ENCODE measurements at regions not wholly inside any gene's neighbourhood (a gene's known extent, or its start where the extent isn't known, plus 50 kb on each side); places are given as distances from the start of the nearest gene placed in this dataset.

- ATAC-seq (ENCODE audit: insufficient read depth, low read depth) (no peak), DNase-seq (no peak)
- Histone ChIP-seq H3K9me3 (ENCODE audit: insufficient read depth, low read length, severe bottlenecking) (no peaks in the 10 kb centered on the region), H3K4me2 (ENCODE audit: insufficient read depth, low read length) (no peak overlapping the region), H3K27me3 (ENCODE audit: insufficient read depth, low read length, poor library complexity) (peaks cover 5% of the 10 kb centered on the region), H3K27ac (ENCODE audit: low read length) (no peak overlapping the region), H3K79me2 (ENCODE audit: insufficient read depth, low read length) (no peaks in the 10 kb centered on the region), H3K4me1 (ENCODE audit: insufficient read depth, low read length) (no peaks in the 10 kb centered on the region), H2AFZ (ENCODE audit: low read depth, low read length) (no peak overlapping the region), H3K9ac (ENCODE audit: low read depth, low read length) (no peak overlapping the region), H3K36me3 (ENCODE audit: insufficient read depth, low read length) (no peaks in the 10 kb centered on the region), H3K4me3 (ENCODE audit: low read depth in 1 of 2, low read length in 2 of 2) (no peak overlapping the region), H4K20me1 (ENCODE audit: insufficient read depth, low read length) (no peaks in the 10 kb centered on the region)
- TF ChIP-seq CTCF (IDR thresholded peaks at IDR 0.05; ENCODE audit: borderline replicate concordance, extremely low read depth, low read length, poor library complexity, severe bottlenecking) (no peak), EZH2 (IDR thresholded peaks at IDR 0.05; ENCODE audit: borderline replicate concordance, low read depth, low read length, severe bottlenecking) (no peak)
Observed at GRCh38 chr2:172210599-172210998, 107.9 kb upstream of the DLX2 start.

- no peak for TF ChIP-seq EZH2 (IDR thresholded peaks at IDR 0.05; ENCODE audit: borderline replicate concordance, low read depth, low read length, severe bottlenecking)
- TF ChIP-seq CTCF (IDR thresholded peaks at IDR 0.05; ENCODE audit: borderline replicate concordance, extremely low read depth, low read length, poor library complexity, severe bottlenecking), result no peak
- Histone ChIP-seq H3K4me2 (ENCODE audit: insufficient read depth, low read length) (no peak overlapping the region), H3K9ac (ENCODE audit: low read depth, low read length) (no peak overlapping the region), H3K4me3 (ENCODE audit: low read depth in 1 of 2, low read length in 2 of 2) (no peak overlapping the region), H4K20me1 (ENCODE audit: insufficient read depth, low read length) (no peaks in the 10 kb centered on the region), H3K36me3 (ENCODE audit: insufficient read depth, low read length) (no peaks in the 10 kb centered on the region), H3K27ac (ENCODE audit: low read length) (no peak overlapping the region), H2AFZ (ENCODE audit: low read depth, low read length) (no peak overlapping the region), H3K9me3 (ENCODE audit: insufficient read depth, low read length, severe bottlenecking) (no peaks in the 10 kb centered on the region), H3K79me2 (ENCODE audit: insufficient read depth, low read length) (no peaks in the 10 kb centered on the region), H3K4me1 (ENCODE audit: insufficient read depth, low read length) (no peaks in the 10 kb centered on the region), H3K27me3 (ENCODE audit: insufficient read depth, low read length, poor library complexity) (peaks cover 7% of the 10 kb centered on the region)
- ATAC-seq (ENCODE audit: insufficient read depth, low read depth) (no peak), DNase-seq (no peak)
Observed at GRCh38 chr2:172211512-172211911, 108.8 kb upstream of the DLX2 start.

GRCh38 chr2:172213116-172213860 lies 110.6 kb upstream of the DLX2 start:
- Histone ChIP-seq H3K4me3 (ENCODE audit: low read depth in 1 of 2, low read length in 2 of 2) (no peak overlapping the region), H3K4me1 (ENCODE audit: insufficient read depth, low read length) (no peaks in the 10 kb centered on the region), H2AFZ (ENCODE audit: low read depth, low read length) (no peak overlapping the region), H4K20me1 (ENCODE audit: insufficient read depth, low read length) (no peaks in the 10 kb centered on the region), H3K27me3 (ENCODE audit: insufficient read depth, low read length, poor library complexity) (peaks cover 10% of the 10 kb centered on the region), H3K9ac (ENCODE audit: low read depth, low read length) (no peak overlapping the region), H3K36me3 (ENCODE audit: insufficient read depth, low read length) (no peaks in the 10 kb centered on the region), H3K27ac (ENCODE audit: low read length) (no peak overlapping the region), H3K4me2 (ENCODE audit: insufficient read depth, low read length) (no peak overlapping the region), H3K79me2 (ENCODE audit: insufficient read depth, low read length) (no peaks in the 10 kb centered on the region), H3K9me3 (ENCODE audit: insufficient read depth, low read length, severe bottlenecking) (no peaks in the 10 kb centered on the region)
- peak; percentile 44 for DNase-seq
- peak; percentile 82 for ATAC-seq (ENCODE audit: insufficient read depth, low read depth)
- no peak for TF ChIP-seq EZH2 (IDR thresholded peaks at IDR 0.05; ENCODE audit: borderline replicate concordance, low read depth, low read length, severe bottlenecking)
- no peak for TF ChIP-seq CTCF (IDR thresholded peaks at IDR 0.05; ENCODE audit: borderline replicate concordance, extremely low read depth, low read length, poor library complexity, severe bottlenecking)
